ENCODE measurements at regions not wholly inside any gene's neighbourhood (a gene's known extent, or its start where the extent isn't known, plus 50 kb on each side); places are given as distances from the start of the nearest gene placed in this dataset.

DNA sequence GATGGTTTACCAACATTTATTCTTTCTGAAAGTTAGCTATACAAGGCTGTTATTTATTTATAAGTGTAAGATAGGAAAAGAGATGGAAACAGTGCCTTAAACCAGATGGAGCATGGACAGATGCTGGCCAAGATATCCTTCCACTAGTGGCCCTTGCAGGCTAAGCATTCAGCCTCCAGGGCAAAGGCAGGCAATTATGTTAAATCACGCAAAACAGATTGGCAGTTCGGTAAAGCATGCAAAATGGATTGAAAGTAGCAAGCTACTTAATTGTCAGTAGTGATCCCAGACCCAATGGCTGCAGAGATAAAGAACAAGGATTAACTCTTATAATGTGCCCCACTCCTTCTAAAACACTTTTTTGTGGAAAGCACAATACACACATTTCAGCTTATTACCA, 105.4 kb upstream of the MAP4K3 start:
- H3K4me3 ChIP-seq (ENCODE audit: low read depth, low read length), result no peak overlapping the region
- TF ChIP-seq, protein P1, sequence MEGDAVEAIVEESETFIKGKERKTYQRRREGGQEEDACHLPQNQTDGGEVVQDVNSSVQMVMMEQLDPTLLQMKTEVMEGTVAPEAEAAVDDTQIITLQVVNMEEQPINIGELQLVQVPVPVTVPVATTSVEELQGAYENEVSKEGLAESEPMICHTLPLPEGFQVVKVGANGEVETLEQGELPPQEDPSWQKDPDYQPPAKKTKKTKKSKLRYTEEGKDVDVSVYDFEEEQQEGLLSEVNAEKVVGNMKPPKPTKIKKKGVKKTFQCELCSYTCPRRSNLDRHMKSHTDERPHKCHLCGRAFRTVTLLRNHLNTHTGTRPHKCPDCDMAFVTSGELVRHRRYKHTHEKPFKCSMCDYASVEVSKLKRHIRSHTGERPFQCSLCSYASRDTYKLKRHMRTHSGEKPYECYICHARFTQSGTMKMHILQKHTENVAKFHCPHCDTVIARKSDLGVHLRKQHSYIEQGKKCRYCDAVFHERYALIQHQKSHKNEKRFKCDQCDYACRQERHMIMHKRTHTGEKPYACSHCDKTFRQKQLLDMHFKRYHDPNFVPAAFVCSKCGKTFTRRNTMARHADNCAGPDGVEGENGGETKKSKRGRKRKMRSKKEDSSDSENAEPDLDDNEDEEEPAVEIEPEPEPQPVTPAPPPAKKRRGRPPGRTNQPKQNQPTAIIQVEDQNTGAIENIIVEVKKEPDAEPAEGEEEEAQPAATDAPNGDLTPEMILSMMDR (IDR thresholded peaks at IDR 0.05; ENCODE audit: borderline replicate concordance, insufficient read depth, low read depth, low read length), result no peak

- no peak overlapping the region for H3K4me3 ChIP-seq (ENCODE audit: low read depth, low read length)
- TF ChIP-seq, protein P1 (IDR thresholded peaks at IDR 0.05; ENCODE audit: borderline replicate concordance, insufficient read depth, low read depth, low read length), result no peak
Measured at GRCh38 chr2:39545957-39546356, 108.9 kb upstream of the MAP4K3 start.

DNA sequence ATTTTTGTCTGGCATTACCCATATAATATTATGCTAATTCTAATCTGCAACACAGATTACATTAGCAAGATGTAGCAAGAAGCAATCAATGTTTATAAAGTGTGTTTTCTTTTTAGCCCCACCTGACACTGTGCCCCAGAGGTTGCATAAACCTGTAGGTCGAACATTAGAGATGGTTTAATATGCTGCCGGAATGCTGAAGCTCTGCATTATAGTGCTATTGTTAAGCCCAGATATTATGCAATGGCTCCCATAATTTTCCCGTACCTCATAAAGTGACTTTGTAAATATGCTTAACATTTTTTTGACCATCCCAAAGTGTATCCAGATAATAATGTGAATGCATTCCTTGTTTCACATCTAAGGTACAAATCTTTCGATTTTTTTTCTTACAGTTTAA, 109.3 kb upstream of the MAP4K3 start:
- TF ChIP-seq, protein P1 (IDR thresholded peaks at IDR 0.05; ENCODE audit: borderline replicate concordance, insufficient read depth, low read depth, low read length), result no peak
- H3K4me3 ChIP-seq (ENCODE audit: low read depth, low read length), result no peak overlapping the region

DNA sequence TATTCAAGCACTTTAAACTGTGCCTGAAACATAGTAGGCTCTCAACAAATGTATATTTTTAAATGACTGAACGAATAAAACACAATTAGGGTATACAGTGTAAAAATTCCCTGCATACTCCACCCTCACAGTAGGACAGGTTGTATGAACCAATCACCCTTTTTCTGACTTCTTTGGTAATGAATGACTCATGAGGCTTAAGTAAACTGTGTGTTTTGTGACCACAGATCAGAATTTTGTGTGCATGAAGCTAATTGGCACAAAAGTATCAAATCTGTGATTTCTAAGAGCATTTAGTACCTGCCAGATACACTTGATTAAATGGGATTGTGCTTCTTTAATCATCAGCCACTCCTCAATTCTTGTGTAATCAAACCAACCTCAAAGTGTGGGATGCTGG, 109.9 kb upstream of the MAP4K3 start:
- no peak overlapping the region for H3K4me3 ChIP-seq (ENCODE audit: low read depth, low read length)
- TF ChIP-seq, protein P1 (IDR thresholded peaks at IDR 0.05; ENCODE audit: borderline replicate concordance, insufficient read depth, low read depth, low read length), result no peak

GRCh38 chr2:39547811-39548719, 111.0 kb upstream of the MAP4K3 start:
- no peak overlapping the region for H3K4me3 ChIP-seq (ENCODE audit: low read depth, low read length)
- TF ChIP-seq, protein P1 (IDR thresholded peaks at IDR 0.05; ENCODE audit: borderline replicate concordance, insufficient read depth, low read depth, low read length), result no peak

DNA sequence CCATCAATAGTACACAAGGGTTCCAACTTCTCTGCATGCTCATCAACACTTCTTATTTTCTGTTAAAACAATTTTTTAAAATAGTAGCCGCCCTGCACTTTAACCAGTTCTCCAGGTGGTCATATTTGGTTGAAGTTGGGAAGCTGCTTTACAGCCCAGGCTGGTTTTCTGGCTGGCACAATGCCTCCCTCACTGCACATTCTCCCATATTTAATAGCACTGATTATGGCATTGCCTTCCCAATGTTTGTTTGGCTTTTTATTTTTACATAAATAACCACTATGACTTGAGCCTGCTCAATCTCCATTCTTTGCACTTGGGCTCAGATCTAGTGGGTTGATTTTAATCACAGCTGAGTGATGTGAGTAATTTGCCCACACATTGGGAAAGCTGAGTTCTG, 111.9 kb upstream of the MAP4K3 start:
- no peak overlapping the region for H3K4me3 ChIP-seq (ENCODE audit: low read depth, low read length)
- TF ChIP-seq, protein P1 (IDR thresholded peaks at IDR 0.05; ENCODE audit: borderline replicate concordance, insufficient read depth, low read depth, low read length), result no peak
